ENCODE measurements at regions not wholly inside any gene's neighbourhood (a gene's known extent, or its start where the extent isn't known, plus 50 kb on each side); places are given as distances from the start of the nearest gene placed in this dataset.

GRCh38 chr1:213684454-213684853, 303.3 kb upstream of the PROX1 start:
- no peaks in the 10 kb centered on the region for H4K20me1 ChIP-seq (ENCODE audit: control insufficient read depth, extremely low read depth, insufficient read depth, low read length)
- FAIRE-seq (no peak), DNase-seq (ENCODE audit: low read depth, low spot score) (no peak)
- H3K4me1 ChIP-seq (ENCODE audit: control insufficient read depth, extremely low read depth, insufficient read depth, low read length) = peaks cover 31% of the 10 kb centered on the region
- H3K9me3 ChIP-seq (ENCODE audit: control insufficient read depth, low read depth, low read length) = no peaks in the 10 kb centered on the region
- H3K27me3 ChIP-seq (ENCODE audit: control insufficient read depth, extremely low read depth, insufficient read depth, low read length) = no peaks in the 10 kb centered on the region
- TF ChIP-seq CTCF (optimal IDR thresholded peaks at IDR 0.05 in 1 of 3, IDR thresholded peaks at IDR 0.05 in 1 of 3, conservative IDR thresholded peaks at IDR 0.05 in 1 of 3; ENCODE audit: extremely low read depth in 1 of 3, insufficient read depth in 2 of 3, low read length in 3 of 3) = no peak
- TF ChIP-seq EZH2 (IDR thresholded peaks at IDR 0.05; ENCODE audit: low read length) = no peak
- no peak overlapping the region for H3K4me3 ChIP-seq (ENCODE audit: control insufficient read depth in 2 of 3, extremely low read depth in 1 of 3, insufficient read depth in 2 of 3, low read depth in 1 of 3, low read length in 3 of 3)
- dilution Hi-C loops (cut with MboI; ENCODE audit: extremely low pct_ligation_motif_present, low sequenced_read_pairs) = no loop called here
- no peak overlapping the region for H3K4me2 ChIP-seq (ENCODE audit: control insufficient read depth, extremely low read depth, insufficient read depth, low read depth, low read length)
- H2AFZ ChIP-seq (ENCODE audit: control insufficient read depth, low read length) = no peak overlapping the region
- H3K79me2 ChIP-seq (ENCODE audit: control insufficient read depth, insufficient read depth, low read length) = no peaks in the 10 kb centered on the region
- no peaks in the 10 kb centered on the region for H3K36me3 ChIP-seq (ENCODE audit: control insufficient read depth in 2 of 2, extremely low read depth in 1 of 2, insufficient read depth in 2 of 2, low read length in 2 of 2)
- no peaks in the 10 kb centered on the region for H3K9me1 ChIP-seq (ENCODE audit: control insufficient read depth, extremely low read depth, insufficient read depth, low read length)
- H3K9ac ChIP-seq (ENCODE audit: control insufficient read depth, extremely low read depth, insufficient read depth, low read length) = no peak overlapping the region
- no peak overlapping the region for H3K27ac ChIP-seq (ENCODE audit: control insufficient read depth, insufficient read depth, low read length)

GRCh38 chr1:213685992-213686582, 301.7 kb upstream of the PROX1 start:
- Histone ChIP-seq H3K4me1 (ENCODE audit: control insufficient read depth, extremely low read depth, insufficient read depth, low read length) (peaks cover 36% of the 10 kb centered on the region), H3K79me2 (ENCODE audit: control insufficient read depth, insufficient read depth, low read length) (no peaks in the 10 kb centered on the region), H2AFZ (ENCODE audit: control insufficient read depth, low read length) (peak overlapping the region; percentile 65), H3K27me3 (ENCODE audit: control insufficient read depth, extremely low read depth, insufficient read depth, low read length) (no peaks in the 10 kb centered on the region), H3K27ac (ENCODE audit: control insufficient read depth, insufficient read depth, low read length) (peak overlapping the region; percentile 65), H3K9me3 (ENCODE audit: control insufficient read depth, low read depth, low read length) (no peaks in the 10 kb centered on the region), H3K36me3 (ENCODE audit: control insufficient read depth in 2 of 2, extremely low read depth in 1 of 2, insufficient read depth in 2 of 2, low read length in 2 of 2) (no peaks in the 10 kb centered on the region), H3K4me3 (ENCODE audit: control insufficient read depth in 2 of 3, extremely low read depth in 1 of 3, insufficient read depth in 2 of 3, low read depth in 1 of 3, low read length in 3 of 3) (peak overlapping the region in 1 of 3 experiments; percentile 11), H3K4me2 (ENCODE audit: control insufficient read depth, extremely low read depth, insufficient read depth, low read depth, low read length) (peak overlapping the region; percentile 56), H4K20me1 (ENCODE audit: control insufficient read depth, extremely low read depth, insufficient read depth, low read length) (no peaks in the 10 kb centered on the region), H3K9ac (ENCODE audit: control insufficient read depth, extremely low read depth, insufficient read depth, low read length) (no peak overlapping the region), H3K9me1 (ENCODE audit: control insufficient read depth, extremely low read depth, insufficient read depth, low read length) (no peaks in the 10 kb centered on the region)
- FAIRE-seq (peak; percentile 56), DNase-seq (ENCODE audit: low read depth, low spot score) (no peak)
- no peak for TF ChIP-seq EZH2 (IDR thresholded peaks at IDR 0.05; ENCODE audit: low read length)
- dilution Hi-C loops (cut with MboI; ENCODE audit: extremely low pct_ligation_motif_present, low sequenced_read_pairs) = no loop called here

GRCh38 chr1:213686983-213687382, 300.8 kb upstream of the PROX1 start:
- peak overlapping the region; percentile 65 for H3K27ac ChIP-seq (ENCODE audit: control insufficient read depth, insufficient read depth, low read length)
- H3K36me3 ChIP-seq (ENCODE audit: control insufficient read depth in 2 of 2, extremely low read depth in 1 of 2, insufficient read depth in 2 of 2, low read length in 2 of 2) = no peaks in the 10 kb centered on the region
- H3K9me3 ChIP-seq (ENCODE audit: control insufficient read depth, low read depth, low read length) = no peaks in the 10 kb centered on the region
- DNase-seq (ENCODE audit: low read depth, low spot score) (peak; percentile 56), FAIRE-seq (peak; percentile 69)
- no peaks in the 10 kb centered on the region for H4K20me1 ChIP-seq (ENCODE audit: control insufficient read depth, extremely low read depth, insufficient read depth, low read length)
- H2AFZ ChIP-seq (ENCODE audit: control insufficient read depth, low read length) = peak overlapping the region; percentile 65
- no peaks in the 10 kb centered on the region for H3K9me1 ChIP-seq (ENCODE audit: control insufficient read depth, extremely low read depth, insufficient read depth, low read length)
- dilution Hi-C loops (cut with MboI; ENCODE audit: extremely low pct_ligation_motif_present, low sequenced_read_pairs) = no loop called here
- H3K4me1 ChIP-seq (ENCODE audit: control insufficient read depth, extremely low read depth, insufficient read depth, low read length) = peaks cover 36% of the 10 kb centered on the region
- H3K4me2 ChIP-seq (ENCODE audit: control insufficient read depth, extremely low read depth, insufficient read depth, low read depth, low read length) = peak overlapping the region; percentile 56
- H3K27me3 ChIP-seq (ENCODE audit: control insufficient read depth, extremely low read depth, insufficient read depth, low read length) = no peaks in the 10 kb centered on the region
- TF ChIP-seq CTCF (optimal IDR thresholded peaks at IDR 0.05 in 1 of 3, IDR thresholded peaks at IDR 0.05 in 1 of 3, conservative IDR thresholded peaks at IDR 0.05 in 1 of 3; ENCODE audit: extremely low read depth in 1 of 3, insufficient read depth in 2 of 3, low read length in 3 of 3) (no peak), EZH2 (IDR thresholded peaks at IDR 0.05; ENCODE audit: low read length) (no peak)
- H3K9ac ChIP-seq (ENCODE audit: control insufficient read depth, extremely low read depth, insufficient read depth, low read length) = no peak overlapping the region
- H3K4me3 ChIP-seq (ENCODE audit: control insufficient read depth in 2 of 3, extremely low read depth in 1 of 3, insufficient read depth in 2 of 3, low read depth in 1 of 3, low read length in 3 of 3) = no peak overlapping the region
- no peaks in the 10 kb centered on the region for H3K79me2 ChIP-seq (ENCODE audit: control insufficient read depth, insufficient read depth, low read length)
